ENCODE measurements at regions not wholly inside any gene's neighbourhood (a gene's known extent, or its start where the extent isn't known, plus 50 kb on each side); places are given as distances from the start of the nearest gene placed in this dataset. TPM values are rescaled to one million over a fixed set of nuclear protein-coding genes. Genes with fewer than 3 reads are reported as not detected.

GRCh38 chr3:27533718-27534573 is 49.8 kb upstream of the SLC4A7 start:
- ChIA-PET POLR2A (interaction anchor here (0.7 kb wide), 1 partner anchor 797 kb away, joined by 3 read pairs; no protein-coding TSS in a partner anchor), CTCF (ENCODE audit: low intra/inter-chr PET ratio) (no interaction called here)
- peak; percentile 83 for TF ChIP-seq FOSL1 (tag; conservative IDR thresholded peaks at IDR 0.05)
- TF ChIP-seq DACH1 (IDR thresholded peaks at IDR 0.05; ENCODE audit: partially characterized antibody): no peak
- TF ChIP-seq HES1 (IDR thresholded peaks at IDR 0.05; ENCODE audit: low read depth): no peak
- peak; percentile 23; the same call in 1 of the 2 replicates for TF ChIP-seq JUN (IDR thresholded peaks at IDR 0.05; ENCODE audit: borderline replicate concordance, low read depth, low read length)
- no peak for TF ChIP-seq JUN (CRISPR knock-in tag; IDR thresholded peaks at IDR 0.05; ENCODE audit: borderline replicate concordance)
- TF ChIP-seq JUND (IDR thresholded peaks at IDR 0.05; ENCODE audit: borderline replicate concordance, low read depth, low read length): peak; percentile 27; the same call in 1 of the 2 replicates
- TF ChIP-seq JUND (tag; IDR thresholded peaks at IDR 0.05; ENCODE audit: borderline replicate concordance, low read depth, low read length): peak; percentile 45; the same call in 1 of the 3 replicates
- TF ChIP-seq ATF3 (IDR thresholded peaks at IDR 0.05): peak; percentile 66
- no peak for TF ChIP-seq ATF3 (CRISPR knock-in tag; conservative IDR thresholded peaks at IDR 0.05)
- TF ChIP-seq CHD1 (IDR thresholded peaks at IDR 0.05; ENCODE audit: low read length): no peak
- no peaks in the 10 kb centered on the region for H3K9me1 ChIP-seq (ENCODE audit: control insufficient read depth, insufficient read depth, low read length)
- no peaks in the 10 kb centered on the region for H3K36me3 ChIP-seq (ENCODE audit: control insufficient read depth, insufficient read depth, low read length)
- no peak overlapping the region for H2AFZ ChIP-seq (ENCODE audit: low read depth, low read length)
- DNase-seq (ENCODE audit: extremely low read depth in 1 of 4, low spot score in 3 of 4) (peak in 1 of 4 experiments; percentile 1), FAIRE-seq (peak; percentile 48), ATAC-seq (no peak)
- no peak overlapping the region for H3K4me2 ChIP-seq (ENCODE audit: insufficient read depth, low read length)
- no peak overlapping the region for H3K9ac ChIP-seq (ENCODE audit: insufficient read depth in 1 of 2, low read depth in 2 of 2, low read length in 2 of 2)
- H3K27me3 ChIP-seq (ENCODE audit: control insufficient read depth in 2 of 2, insufficient read depth in 2 of 2, low read length in 2 of 2): peaks cover 0 to 2% of the 10 kb centered on the region in 2 experiments; a peak in 1 of 5 replicates
- 2% methylated on average over 10 of the region's 10 CpGs for WGBS (ENCODE audit: insufficient coverage, low coverage, missing lambda C conversion rate)
- in situ Hi-C loops (cut with MboI) (no loop called here), intact Hi-C loops (cut with micrococcal nuclease) (no loop called here)
- H3K79me2 ChIP-seq (ENCODE audit: control insufficient read depth, insufficient read depth, low read length): no peaks in the 10 kb centered on the region
- no peak overlapping the region for H3K27ac ChIP-seq (ENCODE audit: extremely low read depth, low read depth, low read length)
- BruUV-seq (replicated peaks): no TSS peak
- no peaks in the 10 kb centered on the region for H3K4me1 ChIP-seq (replicated peaks in 1 of 2; ENCODE audit: control insufficient read depth in 2 of 2, insufficient read depth in 2 of 2, low read length in 2 of 2)
- H3K4me3 ChIP-seq: no peak overlapping the region
- H4K20me1 ChIP-seq (replicated peaks; ENCODE audit: control insufficient read depth, insufficient read depth, low read length): no peaks in the 10 kb centered on the region
- no peaks in the 10 kb centered on the region for H3K9me3 ChIP-seq (replicated peaks; ENCODE audit: control insufficient read depth, insufficient read depth, low read depth, low read length)

Small RNAs in the stretch of these regions (small RNA-seq; reads per million reads assigned to genes)
- gene AC098614.2 (not detected), gene RF00019 (not detected)
